Activated naive CD4-positive, alpha-beta T cell treated with anti-CD3 and anti-CD28 coated beads, Interleukin-2, amount 50 U/mL, for 72 hours (primary cell): ENCODE measurements at regions not wholly inside any gene's neighbourhood (a gene's known extent, or its start where the extent isn't known, plus 50 kb on each side); places are given as distances from the start of the nearest gene placed in this dataset.
A peak's percentile ranks its signal among the peaks of the same experiment; 100 is the strongest.

Source experiments
- ATAC-seq, 2 donors: fragments of 150-1000 bp; cut with Tn5 transposase; 2 replicates each; pipeline ENCODE4 v1.10.0; 2021; ENCODE audit warnings: mild to moderate bottlenecking in 2 of 2, moderate library complexity in 2 of 2
- DNase-seq, 2 donors: peaks; one replicate each; pipeline ENCODE4 v3.0.0; 2021 to 2022; ENCODE audit warnings: low spot score in 2 of 2
- H3K27ac Mint-ChIP-seq, 2 donors: one replicate each; pipeline ENCODE4 v1.8.0; 2022; ENCODE audit warnings: mild to moderate bottlenecking in 2 of 2, mixed read lengths in 2 of 2
- H3K36me3 Mint-ChIP-seq, 2 donors: one replicate each; pipeline ENCODE4 v1.8.0; 2022; ENCODE audit warnings: mixed read lengths in 2 of 2
- H3K9me3 Mint-ChIP-seq, 2 donors: one replicate each; pipeline ENCODE4 v1.8.0; 2022; ENCODE audit warnings: mixed read lengths in 2 of 2

DNA sequence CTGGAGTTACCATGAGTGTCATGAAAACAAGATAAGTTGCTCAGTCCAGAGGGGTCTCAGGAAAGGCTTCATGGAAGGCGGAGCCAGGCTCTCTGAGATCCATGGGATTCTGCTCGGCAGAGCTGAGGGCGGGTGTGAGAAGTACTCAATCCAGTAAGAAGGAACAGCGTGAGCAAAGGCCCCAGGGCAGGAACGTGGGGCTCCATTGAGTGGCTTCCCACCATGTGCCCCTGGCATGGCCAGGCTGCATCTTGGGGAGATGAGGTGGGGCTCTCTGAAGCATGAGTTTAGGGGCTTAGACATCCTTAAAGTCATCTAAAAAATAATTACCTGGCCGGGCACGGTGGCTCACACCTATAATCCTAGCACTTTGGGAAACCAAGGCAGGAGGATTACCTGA is 58.0 kb downstream of the ARL6IP4 start:
- no peak for DNase-seq
- no peak for ATAC-seq
- Mint-ChIP-seq H3K36me3 (peaks cover 0 to 6% of the 10 kb centered on the region in 2 donors), H3K27ac (no peak overlapping the region), H3K9me3 (no peaks in the 10 kb centered on the region)

GRCh38 chr12:123037791-123038190 is 57.3 kb downstream of the ARL6IP4 start:
- no peak for DNase-seq
- Mint-ChIP-seq H3K27ac (no peak overlapping the region), H3K36me3 (peaks cover 0 to 10% of the 10 kb centered on the region in 2 donors), H3K9me3 (no peaks in the 10 kb centered on the region)
- no peak for ATAC-seq

DNA sequence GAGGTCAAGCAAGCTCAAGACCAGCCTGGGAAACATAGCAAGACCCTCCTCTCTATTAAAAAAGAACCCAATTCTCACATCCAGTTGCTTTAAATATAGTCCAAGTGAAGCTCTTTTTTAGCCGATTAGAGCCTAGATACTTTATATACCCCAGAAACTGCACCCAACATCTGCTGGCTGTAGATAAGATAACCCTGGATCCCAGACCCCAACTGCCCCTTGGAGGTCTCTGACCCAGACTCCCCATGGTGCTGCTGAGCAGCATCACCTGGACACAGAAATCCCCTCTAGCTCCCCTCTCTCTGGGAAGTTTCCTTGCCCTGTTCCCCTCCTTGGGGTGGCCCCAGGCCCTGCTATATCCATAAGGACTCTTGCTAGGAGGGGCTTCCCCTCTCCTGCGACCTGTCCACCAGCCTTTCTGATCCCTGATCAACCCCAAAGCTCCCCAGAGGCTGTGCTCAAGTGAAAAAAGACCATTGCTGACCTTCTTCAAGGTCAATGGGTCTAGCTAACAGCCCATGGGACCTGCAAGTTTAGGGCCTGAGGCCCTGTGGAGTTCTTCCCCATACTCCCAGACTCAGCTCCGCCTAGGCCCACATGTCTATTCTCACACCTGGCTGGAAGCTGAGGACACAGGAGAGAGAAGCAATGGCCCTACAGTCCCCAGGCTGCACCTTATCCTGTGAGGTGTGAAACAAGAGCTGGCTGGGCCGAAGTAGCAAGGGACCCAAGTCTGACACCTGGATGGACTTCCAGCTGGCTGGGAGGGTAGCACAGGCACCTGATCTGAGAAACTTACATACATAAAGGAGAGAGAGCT is 56.2 kb downstream of the ARL6IP4 start:
- Mint-ChIP-seq H3K27ac (peak overlapping the region in 1 of 2 donors; percentile 46), H3K9me3 (no peaks in the 10 kb centered on the region), H3K36me3 (peaks cover 0 to 10% of the 10 kb centered on the region in 2 donors)
- ATAC-seq (no peak), DNase-seq (no peak)

GRCh38 chr12:123035841-123036240 is 55.4 kb downstream of the ARL6IP4 start:
- no peak for ATAC-seq
- no peaks in the 10 kb centered on the region for H3K9me3 Mint-ChIP-seq
- peaks cover 0 to 10% of the 10 kb centered on the region in 2 donors for H3K36me3 Mint-ChIP-seq
- no peak for DNase-seq
- no peak overlapping the region for H3K27ac Mint-ChIP-seq

GRCh38 chr12:123034865-123035264 is 54.4 kb downstream of the ARL6IP4 start:
- ATAC-seq (peak; percentile 88 to 94), DNase-seq (no peak)
- no peaks in the 10 kb centered on the region for H3K9me3 Mint-ChIP-seq
- peak overlapping the region in 1 of 2 donors; percentile 84 for H3K27ac Mint-ChIP-seq
- H3K36me3 Mint-ChIP-seq: peaks cover 0 to 10% of the 10 kb centered on the region in 2 donors

DNA sequence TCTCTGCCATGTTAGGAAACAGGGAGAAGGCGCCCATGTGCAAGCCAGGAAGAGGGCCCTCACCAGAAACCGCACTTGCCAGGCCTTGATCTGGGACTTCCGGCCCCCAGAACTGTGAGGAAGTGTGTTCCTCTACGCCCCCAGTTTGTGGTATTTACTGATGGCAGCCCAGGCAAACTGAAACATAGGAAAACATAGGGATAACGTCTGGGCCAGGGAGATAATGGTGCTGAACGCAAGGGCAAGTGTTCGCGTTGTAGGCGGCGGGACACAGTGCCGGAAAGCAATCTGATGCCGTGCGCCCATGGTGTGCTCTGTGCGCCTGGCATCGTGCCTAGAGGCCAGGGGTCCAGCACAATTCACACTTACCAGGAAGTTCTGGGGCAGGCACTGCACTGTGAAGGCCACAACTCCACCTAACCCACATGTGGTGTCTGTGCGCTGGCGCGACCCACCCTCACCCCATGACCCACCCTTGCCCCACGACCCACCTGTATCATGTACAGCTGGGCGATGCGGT is 53.6 kb downstream of the ARL6IP4 start:
- ATAC-seq (peak in 1 of 2 donors; percentile 9), DNase-seq (no peak)
- Mint-ChIP-seq H3K36me3 (peaks cover 0 to 10% of the 10 kb centered on the region in 2 donors), H3K27ac (peak overlapping the region; percentile 50 to 84), H3K9me3 (no peaks in the 10 kb centered on the region)

DNA sequence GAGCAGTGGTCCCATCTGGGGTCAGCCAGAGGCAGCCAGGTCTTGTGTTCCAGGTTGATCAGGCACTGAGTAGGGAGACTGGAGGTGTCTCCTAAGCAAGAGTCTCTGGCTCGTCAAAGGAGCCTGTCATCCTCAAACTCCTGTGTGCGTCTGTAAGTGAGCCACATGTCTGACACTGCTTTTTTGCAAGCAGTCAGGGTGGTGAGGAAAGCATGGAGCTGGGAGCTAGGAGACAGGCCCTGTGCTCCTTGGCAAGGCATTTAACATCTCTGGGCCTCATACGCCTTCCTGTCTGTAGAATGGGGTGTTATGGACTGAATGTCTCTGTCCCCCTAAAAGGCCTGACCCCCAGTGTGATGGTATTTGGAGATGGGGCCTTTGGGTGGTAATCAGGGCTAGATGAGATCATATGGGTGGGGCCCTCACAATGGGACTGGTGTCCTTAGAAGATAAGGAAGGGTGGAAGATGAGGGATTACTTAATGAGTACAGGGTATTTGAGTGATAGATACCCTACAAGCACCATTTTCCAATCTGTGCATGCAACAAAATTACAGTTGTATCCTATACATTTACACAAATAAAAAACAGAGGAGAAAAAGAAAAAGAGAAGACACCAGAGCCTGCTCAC is 53.0 kb downstream of the ARL6IP4 start:
- Mint-ChIP-seq H3K27ac (peak overlapping the region; percentile 58 to 84), H3K9me3 (no peaks in the 10 kb centered on the region)

GRCh38 chr12:123032736-123033391 is 52.4 kb downstream of the ARL6IP4 start:
- no peak for ATAC-seq
- Mint-ChIP-seq H3K9me3 (no peaks in the 10 kb centered on the region), H3K27ac (peak overlapping the region; percentile 58 to 84), H3K36me3 (peaks cover 0 to 10% of the 10 kb centered on the region in 2 donors)
- DNase-seq: no peak

More for the DNA sequence above, 53.0 kb downstream of the ARL6IP4 start:
- ATAC-seq (no peak), DNase-seq (no peak)
- peaks cover 0 to 10% of the 10 kb centered on the region in 2 donors for H3K36me3 Mint-ChIP-seq
